T-helper 1 cell treated with Interleukin-12 subunit alpha and Interleukin-12 subunit beta and Interleukin-4 antibody, amounts not matched to agents 30 μg/mL and 1 μg/mL, for 36 hours (primary cell): ENCODE measurements at regions not wholly inside any gene's neighbourhood (a gene's known extent, or its start where the extent isn't known, plus 50 kb on each side); places are given as distances from the start of the nearest gene placed in this dataset.

Experiments
- H3K27ac Mint-ChIP-seq: one replicate; pipeline ENCODE4 v1.8.0; 2021; ENCODE audit warnings: mild to moderate bottlenecking, mixed read lengths
- H3K27me3 Mint-ChIP-seq: one replicate; pipeline ENCODE4 v1.8.0; 2021; ENCODE audit warnings: low read depth, mixed read lengths
- H3K36me3 Mint-ChIP-seq: one replicate; pipeline ENCODE4 v1.8.0; 2021; ENCODE audit warnings: low read depth, mixed read lengths
- H3K4me1 Mint-ChIP-seq: one replicate; pipeline ENCODE4 v1.8.0; 2021; ENCODE audit warnings: low read depth, mixed read lengths
- H3K4me3 Mint-ChIP-seq: one replicate; pipeline ENCODE4 v1.8.0; 2021; ENCODE audit warnings: mild to moderate bottlenecking, moderate library complexity, mixed read lengths
- H3K9me3 Mint-ChIP-seq: one replicate; pipeline ENCODE4 v1.8.0; 2021; ENCODE audit warnings: mixed read lengths

- Mint-ChIP-seq H3K4me3 (no peak overlapping the region), H3K27me3 (no peaks in the 10 kb centered on the region), H3K4me1 (no peaks in the 10 kb centered on the region), H3K9me3 (no peaks in the 10 kb centered on the region), H3K36me3 (no peaks in the 10 kb centered on the region), H3K27ac (no peak overlapping the region)
These were observed 119.0 kb downstream of the ALDH8A1 start for GRCh38 chr6:134830940-134831339.

- Mint-ChIP-seq H3K4me3 (no peak overlapping the region), H3K36me3 (no peaks in the 10 kb centered on the region), H3K27ac (no peak overlapping the region), H3K4me1 (no peaks in the 10 kb centered on the region), H3K9me3 (no peaks in the 10 kb centered on the region), H3K27me3 (no peaks in the 10 kb centered on the region)
These were observed 119.7 kb downstream of the ALDH8A1 start for GRCh38 chr6:134830194-134830593.

- Mint-ChIP-seq H3K27ac (no peak overlapping the region), H3K36me3 (peaks cover under 1% of the 10 kb centered on the region)
These were observed 121.3 kb downstream of the ALDH8A1 start for GRCh38 chr6:134828641-134829040.

GRCh38 chr6:134826889-134827737 lies 122.8 kb downstream of the ALDH8A1 start:
- H3K4me3 Mint-ChIP-seq: no peak overlapping the region
- no peaks in the 10 kb centered on the region for H3K9me3 Mint-ChIP-seq
- no peak overlapping the region for H3K27ac Mint-ChIP-seq
- peaks cover 2% of the 10 kb centered on the region for H3K36me3 Mint-ChIP-seq
- peaks cover 3% of the 10 kb centered on the region for H3K27me3 Mint-ChIP-seq
- peaks cover 4% of the 10 kb centered on the region for H3K4me1 Mint-ChIP-seq

More at GRCh38 chr6:134828641-134829040, 121.3 kb downstream of the ALDH8A1 start:
- Mint-ChIP-seq H3K4me1 (no peaks in the 10 kb centered on the region), H3K4me3 (no peak overlapping the region), H3K27me3 (peaks cover 3% of the 10 kb centered on the region), H3K9me3 (no peaks in the 10 kb centered on the region)

GRCh38 chr6:134823710-134824034 lies 126.2 kb downstream of the ALDH8A1 start:
- H3K4me1 Mint-ChIP-seq: peaks cover 4% of the 10 kb centered on the region
- peaks cover 2% of the 10 kb centered on the region for H3K36me3 Mint-ChIP-seq
- peaks cover 3% of the 10 kb centered on the region for H3K27me3 Mint-ChIP-seq
- no peak overlapping the region for H3K27ac Mint-ChIP-seq
- no peaks in the 10 kb centered on the region for H3K9me3 Mint-ChIP-seq
- no peak overlapping the region for H3K4me3 Mint-ChIP-seq

GRCh38 chr6:134822920-134823709 lies 126.8 kb downstream of the ALDH8A1 start:
- H3K4me1 Mint-ChIP-seq: peaks cover 4% of the 10 kb centered on the region
- peaks cover 3% of the 10 kb centered on the region for H3K27me3 Mint-ChIP-seq
- H3K27ac Mint-ChIP-seq: no peak overlapping the region
- no peaks in the 10 kb centered on the region for H3K9me3 Mint-ChIP-seq
- no peak overlapping the region for H3K4me3 Mint-ChIP-seq
- peaks cover 2% of the 10 kb centered on the region for H3K36me3 Mint-ChIP-seq

- no peak overlapping the region for H3K4me3 Mint-ChIP-seq
- peaks cover 4% of the 10 kb centered on the region for H3K4me1 Mint-ChIP-seq
- peaks cover 2% of the 10 kb centered on the region for H3K36me3 Mint-ChIP-seq
- no peaks in the 10 kb centered on the region for H3K9me3 Mint-ChIP-seq
- no peak overlapping the region for H3K27ac Mint-ChIP-seq
- H3K27me3 Mint-ChIP-seq: peaks cover 3% of the 10 kb centered on the region
These were observed 127.7 kb downstream of the ALDH8A1 start for GRCh38 chr6:134821928-134822864.

GRCh38 chr6:134821397-134821796 lies 128.5 kb downstream of the ALDH8A1 start:
- peaks cover 2% of the 10 kb centered on the region for H3K36me3 Mint-ChIP-seq
- peaks cover 4% of the 10 kb centered on the region for H3K4me1 Mint-ChIP-seq
- H3K27me3 Mint-ChIP-seq: peaks cover 3% of the 10 kb centered on the region
- H3K9me3 Mint-ChIP-seq: no peaks in the 10 kb centered on the region
- no peak overlapping the region for H3K27ac Mint-ChIP-seq
- H3K4me3 Mint-ChIP-seq: no peak overlapping the region

GRCh38 chr6:134819863-134820800 lies 129.8 kb downstream of the ALDH8A1 start:
- H3K36me3 Mint-ChIP-seq: peaks cover 2% of the 10 kb centered on the region
- peaks cover 3% of the 10 kb centered on the region for H3K27me3 Mint-ChIP-seq
- peaks cover 4% of the 10 kb centered on the region for H3K4me1 Mint-ChIP-seq
- no peak overlapping the region for H3K4me3 Mint-ChIP-seq
- no peaks in the 10 kb centered on the region for H3K9me3 Mint-ChIP-seq
- H3K27ac Mint-ChIP-seq: no peak overlapping the region

GRCh38 chr6:134819236-134819635 lies 130.7 kb downstream of the ALDH8A1 start:
- Mint-ChIP-seq H3K27ac (no peak overlapping the region), H3K27me3 (no peaks in the 10 kb centered on the region), H3K4me3 (no peak overlapping the region), H3K4me1 (peaks cover 4% of the 10 kb centered on the region), H3K36me3 (peaks cover 2% of the 10 kb centered on the region), H3K9me3 (no peaks in the 10 kb centered on the region)

GRCh38 chr6:134817448-134817847 lies 132.5 kb downstream of the ALDH8A1 start:
- Mint-ChIP-seq H3K9me3 (no peaks in the 10 kb centered on the region), H3K27me3 (no peaks in the 10 kb centered on the region), H3K27ac (no peak overlapping the region), H3K36me3 (no peaks in the 10 kb centered on the region), H3K4me1 (no peaks in the 10 kb centered on the region), H3K4me3 (no peak overlapping the region)

GRCh38 chr6:134816780-134817179 lies 133.1 kb downstream of the ALDH8A1 start:
- Mint-ChIP-seq H3K36me3 (no peaks in the 10 kb centered on the region), H3K9me3 (no peaks in the 10 kb centered on the region), H3K4me1 (no peaks in the 10 kb centered on the region), H3K27ac (no peak overlapping the region), H3K4me3 (no peak overlapping the region), H3K27me3 (no peaks in the 10 kb centered on the region)

GRCh38 chr6:134816300-134816699 lies 133.6 kb downstream of the ALDH8A1 start:
- H3K27ac Mint-ChIP-seq: no peak overlapping the region
- no peaks in the 10 kb centered on the region for H3K4me1 Mint-ChIP-seq
- H3K27me3 Mint-ChIP-seq: no peaks in the 10 kb centered on the region
- H3K9me3 Mint-ChIP-seq: no peaks in the 10 kb centered on the region
- H3K4me3 Mint-ChIP-seq: no peak overlapping the region
- no peaks in the 10 kb centered on the region for H3K36me3 Mint-ChIP-seq
